ENCODE measurements at regions not wholly inside any gene's neighbourhood (a gene's known extent, or its start where the extent isn't known, plus 50 kb on each side); places are given as distances from the start of the nearest gene placed in this dataset.

DNA sequence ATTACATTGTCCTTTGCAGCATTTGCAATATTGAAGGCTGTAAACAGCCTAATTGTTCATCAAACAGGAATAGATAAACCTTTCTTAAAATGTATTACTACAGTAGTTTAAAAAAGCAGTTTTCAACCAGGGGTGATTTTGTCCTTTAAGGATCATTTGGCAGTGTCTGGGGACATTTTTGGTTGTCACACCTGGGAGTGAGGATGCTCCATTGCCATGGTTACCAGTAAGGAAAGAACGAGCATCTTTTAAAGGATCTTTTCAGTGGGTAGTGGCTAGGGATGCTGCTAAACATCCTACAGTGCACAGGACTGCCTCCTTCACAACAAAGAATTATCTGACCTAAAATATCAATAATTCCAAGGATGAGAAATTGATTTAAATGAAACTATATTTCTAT lies 596.3 kb downstream of the HINT1 start:
- H2AFZ ChIP-seq (ENCODE audit: low read depth), result no peak overlapping the region
- H3K9ac ChIP-seq, result no peak overlapping the region
- H3K9me2 ChIP-seq, result no peaks in the 10 kb centered on the region
- H3K9me3 ChIP-seq, result no peaks in the 10 kb centered on the region
- no peaks in the 10 kb centered on the region for H3K27me3 ChIP-seq (ENCODE audit: insufficient read depth)
- no peaks in the 10 kb centered on the region for H4K20me1 ChIP-seq (ENCODE audit: insufficient read depth)
- no peak overlapping the region for H3K4me2 ChIP-seq
- peaks cover 3% of the 10 kb centered on the region for H3F3A ChIP-seq (replicated peaks; ENCODE audit: insufficient read depth)
- POLR2A ChIA-PET, result no interaction called here
- CTCF ChIA-PET, result no interaction called here
- DNase-seq, result no peak
- no peaks in the 10 kb centered on the region for H3K79me2 ChIP-seq (ENCODE audit: insufficient read depth)
- no peaks in the 10 kb centered on the region for H3K4me1 ChIP-seq (ENCODE audit: control insufficient read depth in 1 of 2, insufficient read depth in 2 of 2, low read depth in 1 of 2, low read length in 1 of 2)
- no peak overlapping the region for H3K27ac ChIP-seq (ENCODE audit: low read depth in 2 of 2, low read length in 1 of 2)
- 0% methylated on average over 1 of the region's 1 CpG for whole genome bisulfite sequencing (ENCODE audit: low lambda C conversion rate)
- no peak overlapping the region for H3K4me3 ChIP-seq (ENCODE audit: low read depth in 2 of 2, low read length in 1 of 2)
- H3K36me3 ChIP-seq (replicated peaks in 1 of 2; ENCODE audit: control insufficient read depth in 1 of 2, insufficient read depth in 2 of 2, low read length in 1 of 2), result no peaks in the 10 kb centered on the region
- TF ChIP-seq FOXJ3 (CRISPR knock-in tag; IDR thresholded peaks at IDR 0.05) (no peak), RFX5 (IDR thresholded peaks at IDR 0.05; ENCODE audit: low read length) (no peak), TEAD4 (IDR thresholded peaks at IDR 0.05; ENCODE audit: borderline replicate concordance, insufficient read depth) (no peak), CHD2 (IDR thresholded peaks at IDR 0.05; ENCODE audit: low read length, partially characterized antibody) (no peak), MEF2A (IDR thresholded peaks at IDR 0.05; ENCODE audit: borderline replicate concordance, low read depth) (no peak), ELF1 (IDR thresholded peaks at IDR 0.05) (no peak), MXI1 (IDR thresholded peaks at IDR 0.05; ENCODE audit: low read depth, low read length) (no peak), RCOR1 (IDR thresholded peaks at IDR 0.05; ENCODE audit: low read length) (no peak), SIN3A (IDR thresholded peaks at IDR 0.05; ENCODE audit: borderline replicate concordance, low read depth, low read length) (no peak), GATA2 (CRISPR knock-in tag; IDR thresholded peaks at IDR 0.05) (no peak), EZH2phosphoT487 (IDR thresholded peaks at IDR 0.05; ENCODE audit: borderline replicate concordance, low read depth) (no peak), NRF1 (IDR thresholded peaks at IDR 0.05; ENCODE audit: low read depth, low read length) (no peak), RXRA (IDR thresholded peaks at IDR 0.05; ENCODE audit: borderline replicate concordance, low read depth) (no peak)
- TF ChIP-seq, protein P1, sequence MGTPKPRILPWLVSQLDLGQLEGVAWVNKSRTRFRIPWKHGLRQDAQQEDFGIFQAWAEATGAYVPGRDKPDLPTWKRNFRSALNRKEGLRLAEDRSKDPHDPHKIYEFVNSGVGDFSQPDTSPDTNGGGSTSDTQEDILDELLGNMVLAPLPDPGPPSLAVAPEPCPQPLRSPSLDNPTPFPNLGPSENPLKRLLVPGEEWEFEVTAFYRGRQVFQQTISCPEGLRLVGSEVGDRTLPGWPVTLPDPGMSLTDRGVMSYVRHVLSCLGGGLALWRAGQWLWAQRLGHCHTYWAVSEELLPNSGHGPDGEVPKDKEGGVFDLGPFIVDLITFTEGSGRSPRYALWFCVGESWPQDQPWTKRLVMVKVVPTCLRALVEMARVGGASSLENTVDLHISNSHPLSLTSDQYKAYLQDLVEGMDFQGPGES (IDR thresholded peaks at IDR 0.05; ENCODE audit: low read depth, low read length), result no peak
- TF ChIP-seq, protein P2, sequence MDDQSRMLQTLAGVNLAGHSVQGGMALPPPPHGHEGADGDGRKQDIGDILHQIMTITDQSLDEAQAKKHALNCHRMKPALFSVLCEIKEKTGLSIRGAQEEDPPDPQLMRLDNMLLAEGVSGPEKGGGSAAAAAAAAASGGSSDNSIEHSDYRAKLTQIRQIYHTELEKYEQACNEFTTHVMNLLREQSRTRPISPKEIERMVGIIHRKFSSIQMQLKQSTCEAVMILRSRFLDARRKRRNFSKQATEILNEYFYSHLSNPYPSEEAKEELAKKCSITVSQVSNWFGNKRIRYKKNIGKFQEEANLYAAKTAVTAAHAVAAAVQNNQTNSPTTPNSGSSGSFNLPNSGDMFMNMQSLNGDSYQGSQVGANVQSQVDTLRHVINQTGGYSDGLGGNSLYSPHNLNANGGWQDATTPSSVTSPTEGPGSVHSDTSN (IDR thresholded peaks at IDR 0.05), result no peak
- TF ChIP-seq, protein P3, sequence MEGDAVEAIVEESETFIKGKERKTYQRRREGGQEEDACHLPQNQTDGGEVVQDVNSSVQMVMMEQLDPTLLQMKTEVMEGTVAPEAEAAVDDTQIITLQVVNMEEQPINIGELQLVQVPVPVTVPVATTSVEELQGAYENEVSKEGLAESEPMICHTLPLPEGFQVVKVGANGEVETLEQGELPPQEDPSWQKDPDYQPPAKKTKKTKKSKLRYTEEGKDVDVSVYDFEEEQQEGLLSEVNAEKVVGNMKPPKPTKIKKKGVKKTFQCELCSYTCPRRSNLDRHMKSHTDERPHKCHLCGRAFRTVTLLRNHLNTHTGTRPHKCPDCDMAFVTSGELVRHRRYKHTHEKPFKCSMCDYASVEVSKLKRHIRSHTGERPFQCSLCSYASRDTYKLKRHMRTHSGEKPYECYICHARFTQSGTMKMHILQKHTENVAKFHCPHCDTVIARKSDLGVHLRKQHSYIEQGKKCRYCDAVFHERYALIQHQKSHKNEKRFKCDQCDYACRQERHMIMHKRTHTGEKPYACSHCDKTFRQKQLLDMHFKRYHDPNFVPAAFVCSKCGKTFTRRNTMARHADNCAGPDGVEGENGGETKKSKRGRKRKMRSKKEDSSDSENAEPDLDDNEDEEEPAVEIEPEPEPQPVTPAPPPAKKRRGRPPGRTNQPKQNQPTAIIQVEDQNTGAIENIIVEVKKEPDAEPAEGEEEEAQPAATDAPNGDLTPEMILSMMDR (IDR thresholded peaks at IDR 0.05), result no peak
- TF ChIP-seq, protein P4, sequence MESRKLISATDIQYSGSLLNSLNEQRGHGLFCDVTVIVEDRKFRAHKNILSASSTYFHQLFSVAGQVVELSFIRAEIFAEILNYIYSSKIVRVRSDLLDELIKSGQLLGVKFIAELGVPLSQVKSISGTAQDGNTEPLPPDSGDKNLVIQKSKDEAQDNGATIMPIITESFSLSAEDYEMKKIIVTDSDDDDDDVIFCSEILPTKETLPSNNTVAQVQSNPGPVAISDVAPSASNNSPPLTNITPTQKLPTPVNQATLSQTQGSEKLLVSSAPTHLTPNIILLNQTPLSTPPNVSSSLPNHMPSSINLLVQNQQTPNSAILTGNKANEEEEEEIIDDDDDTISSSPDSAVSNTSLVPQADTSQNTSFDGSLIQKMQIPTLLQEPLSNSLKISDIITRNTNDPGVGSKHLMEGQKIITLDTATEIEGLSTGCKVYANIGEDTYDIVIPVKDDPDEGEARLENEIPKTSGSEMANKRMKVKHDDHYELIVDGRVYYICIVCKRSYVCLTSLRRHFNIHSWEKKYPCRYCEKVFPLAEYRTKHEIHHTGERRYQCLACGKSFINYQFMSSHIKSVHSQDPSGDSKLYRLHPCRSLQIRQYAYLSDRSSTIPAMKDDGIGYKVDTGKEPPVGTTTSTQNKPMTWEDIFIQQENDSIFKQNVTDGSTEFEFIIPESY (IDR thresholded peaks at IDR 0.05; ENCODE audit: borderline replicate concordance, low read depth), result no peak
